Activated CD4-positive, alpha-beta T cell treated with anti-CD3 and anti-CD28 coated beads, Interleukin-2, amount 50 U/mL, for 4 hours (primary cell): ENCODE measurements at regions not wholly inside any gene's neighbourhood (a gene's known extent, or its start where the extent isn't known, plus 50 kb on each side); places are given as distances from the start of the nearest gene placed in this dataset.
"Not testable (repeated sequence)": the region's sequence is repeated elsewhere in the genome, so short reads cannot be mapped to it uniquely, and the experiment has no call there.

Source experiments
- DNase-seq, 2 experiments: peaks; one replicate each; pipeline ENCODE4 v3.0.0-alpha.2; 2020

GRCh38 chr1:172931761-172932160 is 119.0 kb downstream of the TNFSF18 start:
- no peak for DNase-seq

GRCh38 chr1:172932981-172933380 is 117.8 kb downstream of the TNFSF18 start:
- DNase-seq, result no peak

GRCh38 chr1:172934417-172934762 is 116.4 kb downstream of the TNFSF18 start:
- DNase-seq, result no peak

- DNase-seq, result no peak
Measured at GRCh38 chr1:172935062-172935592, 115.6 kb downstream of the TNFSF18 start.

- DNase-seq, result no peak
Measured at GRCh38 chr1:172936088-172936645, 114.6 kb downstream of the TNFSF18 start.

- no peak for DNase-seq
Measured at GRCh38 chr1:172938681-172939080, 112.1 kb downstream of the TNFSF18 start.

- DNase-seq, result no peak
Measured at GRCh38 chr1:172939475-172939874, 111.3 kb downstream of the TNFSF18 start.

GRCh38 chr1:172940174-172940855 is 110.4 kb downstream of the TNFSF18 start:
- no peak for DNase-seq

- DNase-seq, result no peak
Measured at GRCh38 chr1:172941471-172941870, 109.3 kb downstream of the TNFSF18 start.

GRCh38 chr1:172941945-172942344 is 108.8 kb downstream of the TNFSF18 start:
- no peak for DNase-seq

GRCh38 chr1:172943138-172943537 is 107.6 kb downstream of the TNFSF18 start:
- not testable (repeated sequence) for DNase-seq

GRCh38 chr1:172944931-172945330 is 105.8 kb downstream of the TNFSF18 start:
- no peak for DNase-seq

- no peak for DNase-seq
Measured at GRCh38 chr1:172946814-172947507, 103.8 kb downstream of the TNFSF18 start.

GRCh38 chr1:172948457-172948856 is 102.3 kb downstream of the TNFSF18 start:
- peak; percentile 7 to 8 for DNase-seq

- no peak for DNase-seq
Measured at GRCh38 chr1:172949096-172949495, 101.6 kb downstream of the TNFSF18 start.

- no peak for DNase-seq
Measured at GRCh38 chr1:172950528-172950927, 100.2 kb downstream of the TNFSF18 start.

- no peak for DNase-seq
Measured at GRCh38 chr1:172951730-172952365, 98.9 kb downstream of the TNFSF18 start.

- no peak for DNase-seq
Measured at GRCh38 chr1:172952516-172952915, 98.2 kb downstream of the TNFSF18 start.

- no peak for DNase-seq
Measured at GRCh38 chr1:172954476-172955150, 96.1 kb downstream of the TNFSF18 start.

GRCh38 chr1:172955161-172955815 is 95.5 kb downstream of the TNFSF18 start:
- DNase-seq, result no peak

GRCh38 chr1:172956871-172957270 is 93.9 kb downstream of the TNFSF18 start:
- DNase-seq, result no peak

- DNase-seq, result no peak
Measured at GRCh38 chr1:172957491-172957890, 93.2 kb downstream of the TNFSF18 start.
